ENCODE measurements at regions not wholly inside any gene's neighbourhood (a gene's known extent, or its start where the extent isn't known, plus 50 kb on each side); places are given as distances from the start of the nearest gene placed in this dataset.

GRCh38 chr3:109572301-109572700 lies 235.0 kb upstream of the DPPA4 start:
- no peak for DNase-seq (ENCODE audit: low spot score)
- ChIA-PET POLR2A (no interaction called here), CTCF (no interaction called here)
- Mint-ChIP-seq H3K27ac (no peak overlapping the region), H3K9me3 (no peaks in the 10 kb centered on the region), H3K27me3 (ENCODE audit: low read depth) (no peaks in the 10 kb centered on the region), H3K4me3 (no peak overlapping the region), H3K4me1 (no peaks in the 10 kb centered on the region), H3K36me3 (no peaks in the 10 kb centered on the region)
- ATAC-seq = no peak
- no peak for TF ChIP-seq EMX1 (CRISPR knock-in tag; IDR thresholded peaks at IDR 0.05)
- no peak for TF ChIP-seq ZBTB21 (CRISPR knock-in tag; IDR thresholded peaks at IDR 0.05; ENCODE audit: borderline replicate concordance)
- no peak for TF ChIP-seq JAZF1 (CRISPR knock-in tag; IDR thresholded peaks at IDR 0.05)
- TF ChIP-seq E2F5 (CRISPR knock-in tag; IDR thresholded peaks at IDR 0.05) = no peak
- no peak for TF ChIP-seq CREM (CRISPR knock-in tag; IDR thresholded peaks at IDR 0.05)
- TF ChIP-seq MXD4 (CRISPR knock-in tag; IDR thresholded peaks at IDR 0.05; ENCODE audit: borderline replicate concordance) = no peak
- no peak for TF ChIP-seq ELF4 (CRISPR knock-in tag; IDR thresholded peaks at IDR 0.05; ENCODE audit: low read depth)

- Mint-ChIP-seq H3K9me3 (peaks cover 15% of the 10 kb centered on the region), H3K27ac (no peak overlapping the region), H3K36me3 (peaks cover 5% of the 10 kb centered on the region; the same call in 1 of the 2 replicates), H3K4me3 (no peak overlapping the region), H3K27me3 (ENCODE audit: low read depth) (no peaks in the 10 kb centered on the region), H3K4me1 (no peaks in the 10 kb centered on the region)
- DNase-seq (ENCODE audit: low spot score) (no peak), ATAC-seq (no peak)
- ChIA-PET CTCF (no interaction called here), POLR2A (no interaction called here)
- TF ChIP-seq CREB1 (CRISPR knock-in tag; IDR thresholded peaks at IDR 0.05) = no peak
- TF ChIP-seq TCF7 (CRISPR knock-in tag; IDR thresholded peaks at IDR 0.05; ENCODE audit: low read depth) = no peak
- TF ChIP-seq FOXP1 (CRISPR knock-in tag; IDR thresholded peaks at IDR 0.05; ENCODE audit: borderline replicate concordance) = no peak
These were observed 259.6 kb upstream of the DPPA4 start for GRCh38 chr3:109596991-109597390.

GRCh38 chr3:109597444-109597843 lies 260.1 kb upstream of the DPPA4 start:
- ChIA-PET POLR2A (no interaction called here), CTCF (no interaction called here)
- Mint-ChIP-seq H3K27me3 (ENCODE audit: low read depth) (no peaks in the 10 kb centered on the region), H3K4me1 (no peaks in the 10 kb centered on the region), H3K27ac (no peak overlapping the region), H3K9me3 (peaks cover 12% of the 10 kb centered on the region), H3K36me3 (peaks cover 2% of the 10 kb centered on the region; the same call in 1 of the 2 replicates), H3K4me3 (no peak overlapping the region)
- no peak for DNase-seq (ENCODE audit: low spot score)
- ATAC-seq = no peak
- no peak for TF ChIP-seq NR2C2 (CRISPR knock-in tag; IDR thresholded peaks at IDR 0.05)
- TF ChIP-seq NR3C1 (CRISPR knock-in tag; conservative IDR thresholded peaks at IDR 0.05; ENCODE audit: low read depth) = no peak
- no peak for TF ChIP-seq NFE2L1 (CRISPR knock-in tag; IDR thresholded peaks at IDR 0.05)
- no peak for TF ChIP-seq ZSCAN18 (CRISPR knock-in tag; IDR thresholded peaks at IDR 0.05)
- TF ChIP-seq ZNF671 (CRISPR knock-in tag; IDR thresholded peaks at IDR 0.05) = no peak
- no peak for TF ChIP-seq USF1 (CRISPR knock-in tag; IDR thresholded peaks at IDR 0.05)
- no peak for TF ChIP-seq ZBTB43 (CRISPR knock-in tag; IDR thresholded peaks at IDR 0.05)
- no peak for TF ChIP-seq KAT7 (CRISPR knock-in tag; IDR thresholded peaks at IDR 0.05; ENCODE audit: borderline replicate concordance)
- no peak for TF ChIP-seq MXD4 (CRISPR knock-in tag; IDR thresholded peaks at IDR 0.05; ENCODE audit: borderline replicate concordance)
- no peak for TF ChIP-seq NR1H2 (CRISPR knock-in tag; IDR thresholded peaks at IDR 0.05)
- TF ChIP-seq GTF2I (CRISPR knock-in tag; conservative IDR thresholded peaks at IDR 0.05) = no peak
- TF ChIP-seq SMAD4 (CRISPR knock-in tag; IDR thresholded peaks at IDR 0.05) = no peak
- TF ChIP-seq ZNF425 (CRISPR knock-in tag; conservative IDR thresholded peaks at IDR 0.05) = no peak
- TF ChIP-seq TCF7 (CRISPR knock-in tag; IDR thresholded peaks at IDR 0.05; ENCODE audit: low read depth) = no peak
- TF ChIP-seq ZNF232 (CRISPR knock-in tag; IDR thresholded peaks at IDR 0.05) = no peak
- TF ChIP-seq ZNF219 (CRISPR knock-in tag; IDR thresholded peaks at IDR 0.05; ENCODE audit: borderline replicate concordance) = no peak
- no peak for TF ChIP-seq ESRRA (CRISPR knock-in tag; IDR thresholded peaks at IDR 0.05; ENCODE audit: borderline replicate concordance)
- TF ChIP-seq IRF1 (CRISPR knock-in tag; IDR thresholded peaks at IDR 0.05) = no peak

All from WTC11 (cell line).